A673 (cell line): ENCODE measurements at regions not wholly inside any gene's neighbourhood (a gene's known extent, or its start where the extent isn't known, plus 50 kb on each side); places are given as distances from the start of the nearest gene placed in this dataset.

Source experiments
- BruUV-seq: library from RNA; stranded (reverse); fragments of 400-500 nt; replicated peaks from 2 replicates; lab custom pipeline; 2021; lab: Mats Ljungman, UMichigan
- CTCF ChIA-PET: fragments of 300-600 bp; sonication (Branson Sonifier 250); formaldehyde crosslinking; loops from one replicate; lab custom pipeline; 2022; ENCODE audit warnings: antibody characterized with exemption; lab: Charles Lee
- POLR2A ChIA-PET: fragments of 300-600 bp; sonication (Branson Sonifier 250); formaldehyde crosslinking; loops from one replicate; lab custom pipeline; 2022; ENCODE audit warnings: antibody characterized with exemption; ENCODE audit not compliant: low non-redundant PET; lab: Charles Lee
- DNase-seq: peaks from one replicate; pipeline ENCODE4 v3.0.0-alpha.2; 2015; ENCODE audit warnings: low spot score
- H3K27ac ChIP-seq: fragments of 200-600 bp; sonication (generic); 2 replicates; pipeline ENCODE4 v1.5.1; 2016; ENCODE audit warnings: mixed run types, low read depth, mild to moderate bottlenecking, mixed read lengths, antibody characterized with exemption, low read length; ENCODE audit not compliant: poor library complexity, severe bottlenecking
- H3K27me3 ChIP-seq: fragments of 200-600 bp; sonication (generic); replicated peaks from 2 replicates; pipeline ENCODE4 v1.6.1; 2017; ENCODE audit warnings: mixed run types, low read depth, mild to moderate bottlenecking, mixed read lengths, antibody characterized with exemption, low read length; ENCODE audit not compliant: insufficient read depth, poor library complexity
- H3K36me3 ChIP-seq: fragments of 200-600 bp; sonication (generic); 2 replicates; pipeline ENCODE4 v1.6.1; 2016; ENCODE audit warnings: mixed run types, mild to moderate bottlenecking, mixed read lengths, antibody characterized with exemption, low read length; ENCODE audit not compliant: insufficient read depth, poor library complexity, severe bottlenecking
- H3K4me1 ChIP-seq: fragments of 200-600 bp; sonication (generic); 2 replicates; pipeline ENCODE4 v1.6.1; 2017; ENCODE audit warnings: mixed run types, mild to moderate bottlenecking, mixed read lengths, antibody characterized with exemption, low read length; ENCODE audit not compliant: insufficient read depth, poor library complexity, severe bottlenecking
- H3K4me3 ChIP-seq: fragments of 200-600 bp; sonication (generic); 2 replicates; pipeline ENCODE4 v1.5.1; 2016; ENCODE audit warnings: low read depth, mixed run types, mild to moderate bottlenecking, mixed read lengths, low read length; ENCODE audit not compliant: poor library complexity, severe bottlenecking
- H3K9me3 ChIP-seq: fragments of 200-600 bp; sonication (generic); 2 replicates; pipeline ENCODE4 v1.6.1; 2016; ENCODE audit warnings: mixed run types, low read depth, mild to moderate bottlenecking, mixed read lengths, antibody characterized with exemption, low read length; ENCODE audit not compliant: poor library complexity, severe bottlenecking
- CTCF ChIP-seq: fragments of 300-800, 200-600 bp; sonication (generic); conservative IDR thresholded peaks from 2 replicates; pipeline ENCODE4 v1.5.1; 2017; ENCODE audit warnings: low read depth, mild to moderate bottlenecking, antibody characterized with exemption, low read length, moderate library complexity, mixed read lengths
- EZH2 ChIP-seq: fragments of 200-600 bp; sonication (generic); IDR thresholded peaks from 2 replicates; pipeline ENCODE4 v1.6.1; 2017; ENCODE audit warnings: borderline replicate concordance, low read depth, mild to moderate bottlenecking, mixed read lengths, antibody characterized with exemption, low read length; ENCODE audit not compliant: poor library complexity, severe bottlenecking
- intact Hi-C: fragments of 100-400 bp; cut with micrococcal nuclease; formaldehyde crosslinking; loops from one replicate; pipeline ENCODE4 v1.10.0; 2022; ENCODE audit not compliant: unreplicated experiment

GRCh38 chr7:46157931-46158330 is 236.9 kb upstream of the IGFBP3 start:
- intact Hi-C loops, result no loop called here
- no peak overlapping the region for H3K4me3 ChIP-seq
- H3K9me3 ChIP-seq, result no peaks in the 10 kb centered on the region
- DNase-seq, result no peak
- POLR2A ChIA-PET, result no interaction called here
- no TSS peak for BruUV-seq
- no peak overlapping the region for H3K27ac ChIP-seq
- H3K4me1 ChIP-seq, result no peaks in the 10 kb centered on the region
- CTCF ChIA-PET, result no interaction called here
- no peak for TF ChIP-seq CTCF
- TF ChIP-seq EZH2, result no peak
- H3K36me3 ChIP-seq, result no peaks in the 10 kb centered on the region
- no peaks in the 10 kb centered on the region for H3K27me3 ChIP-seq

GRCh38 chr7:46157404-46157803 is 236.3 kb upstream of the IGFBP3 start:
- Histone ChIP-seq H3K9me3 (no peaks in the 10 kb centered on the region), H3K27ac (no peak overlapping the region), H3K27me3 (no peaks in the 10 kb centered on the region), H3K4me1 (no peaks in the 10 kb centered on the region), H3K4me3 (no peak overlapping the region), H3K36me3 (no peaks in the 10 kb centered on the region)
- no TSS peak for BruUV-seq
- POLR2A ChIA-PET, result no interaction called here
- CTCF ChIA-PET, result no interaction called here
- no peak for DNase-seq
- intact Hi-C loops, result no loop called here
- TF ChIP-seq EZH2, result no peak
- TF ChIP-seq CTCF, result no peak

- H3K27me3 ChIP-seq, result no peaks in the 10 kb centered on the region
- POLR2A ChIA-PET, result no interaction called here
These were observed 235.8 kb upstream of the IGFBP3 start for GRCh38 chr7:46156853-46157252.

More at GRCh38 chr7:46156853-46157252, 235.8 kb upstream of the IGFBP3 start:
- no peak for DNase-seq
- Histone ChIP-seq H3K36me3 (no peaks in the 10 kb centered on the region), H3K4me1 (no peaks in the 10 kb centered on the region), H3K9me3 (no peaks in the 10 kb centered on the region), H3K4me3 (no peak overlapping the region), H3K27ac (no peak overlapping the region)
- intact Hi-C loops, result no loop called here
- CTCF ChIA-PET, result no interaction called here
- TF ChIP-seq EZH2 (no peak), CTCF (no peak)
- BruUV-seq, result no TSS peak
